SH-SY5Y (cell line): ENCODE measurements at regions not wholly inside any gene's neighbourhood (a gene's known extent, or its start where the extent isn't known, plus 50 kb on each side); places are given as distances from the start of the nearest gene placed in this dataset.

Experiments
- GATA2 ChIP-seq: IDR thresholded peaks from 2 replicates; pipeline ENCODE4 v1.6.1; 2011; ENCODE audit warnings: mild to moderate bottlenecking, low read depth, low read length
- GATA3 ChIP-seq: IDR thresholded peaks from 2 replicates; pipeline ENCODE4 v1.6.1; 2011; ENCODE audit warnings: low read depth, mild to moderate bottlenecking, low read length, moderate library complexity

DNA sequence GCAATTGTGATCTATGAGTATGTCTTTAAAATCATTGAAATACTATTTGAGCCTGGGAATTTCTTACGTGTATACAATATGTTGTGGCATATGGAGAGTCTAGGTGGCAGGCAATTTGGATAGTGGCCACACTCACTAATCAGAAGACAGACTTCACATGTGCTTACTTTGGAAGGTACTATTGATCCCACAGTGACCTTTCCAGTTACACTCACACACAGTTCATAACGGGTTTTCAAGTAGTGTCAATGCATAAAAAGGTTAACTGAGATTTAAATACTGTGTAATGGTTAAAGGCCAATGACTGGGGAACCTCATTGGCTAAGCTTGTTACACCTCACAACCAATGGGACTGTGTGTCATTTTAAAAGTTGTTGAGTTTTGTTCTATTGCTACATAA lies 783.2 kb downstream of the RPA4 start:
- TF ChIP-seq GATA2 (no peak), GATA3 (no peak)

DNA sequence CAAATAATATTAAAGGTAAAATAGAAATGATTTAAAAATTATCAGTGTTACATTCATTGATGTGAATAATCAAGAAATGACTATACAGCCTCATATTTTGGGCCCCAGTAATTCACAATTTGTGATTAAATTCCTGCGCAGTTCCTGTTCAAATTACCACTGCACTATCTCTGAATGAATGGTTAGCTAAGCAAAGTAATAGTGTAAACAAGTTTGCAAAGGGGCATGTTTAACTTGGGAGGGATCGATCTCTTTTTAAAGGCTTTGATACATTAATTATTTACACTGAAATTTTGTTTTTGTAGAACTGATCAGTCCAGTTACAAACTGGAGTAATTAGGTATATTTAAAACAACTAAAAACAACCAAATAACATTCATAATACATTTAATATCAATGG lies 784.4 kb downstream of the RPA4 start:
- TF ChIP-seq GATA3 (no peak), GATA2 (no peak)

DNA sequence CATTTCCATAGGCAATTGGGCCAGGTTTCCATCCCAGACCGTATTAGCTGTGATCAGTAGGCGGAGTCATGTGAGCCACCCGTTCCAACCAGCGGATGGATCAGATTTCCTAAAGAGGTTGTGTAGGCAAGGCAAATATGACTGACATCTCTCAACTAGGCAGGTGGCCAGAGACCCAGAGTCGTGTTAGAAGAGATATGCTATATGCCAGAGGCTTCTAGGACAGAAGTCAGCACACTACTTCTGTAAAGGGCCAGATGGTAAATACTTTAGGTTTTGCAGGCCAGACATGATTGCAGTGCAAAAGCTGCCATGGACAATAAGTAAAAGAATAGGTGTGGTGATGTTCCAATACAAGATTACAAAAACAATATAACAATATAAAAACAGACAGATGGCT lies 788.4 kb downstream of the RPA4 start:
- TF ChIP-seq GATA2 (no peak), GATA3 (no peak)

DNA sequence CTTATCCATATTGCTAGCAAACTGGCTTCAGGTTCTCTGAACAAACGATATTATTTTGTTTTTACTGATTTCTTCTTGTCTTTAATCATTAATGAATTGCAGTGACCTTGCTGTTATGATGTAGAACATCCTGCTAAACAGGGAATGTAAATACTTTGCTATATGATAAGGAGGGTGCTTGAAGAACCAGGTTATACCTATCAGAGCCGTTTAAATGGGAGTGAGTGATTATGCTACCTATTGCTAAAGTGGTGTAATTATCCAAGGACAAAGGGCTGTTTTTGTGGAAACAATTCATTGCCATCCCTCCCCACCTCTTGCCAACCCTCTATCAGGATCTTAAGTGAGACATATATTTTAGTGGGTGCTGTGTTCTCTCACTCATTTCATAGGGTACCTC lies 788.9 kb downstream of the RPA4 start:
- TF ChIP-seq GATA2 (no peak), GATA3 (no peak)

DNA sequence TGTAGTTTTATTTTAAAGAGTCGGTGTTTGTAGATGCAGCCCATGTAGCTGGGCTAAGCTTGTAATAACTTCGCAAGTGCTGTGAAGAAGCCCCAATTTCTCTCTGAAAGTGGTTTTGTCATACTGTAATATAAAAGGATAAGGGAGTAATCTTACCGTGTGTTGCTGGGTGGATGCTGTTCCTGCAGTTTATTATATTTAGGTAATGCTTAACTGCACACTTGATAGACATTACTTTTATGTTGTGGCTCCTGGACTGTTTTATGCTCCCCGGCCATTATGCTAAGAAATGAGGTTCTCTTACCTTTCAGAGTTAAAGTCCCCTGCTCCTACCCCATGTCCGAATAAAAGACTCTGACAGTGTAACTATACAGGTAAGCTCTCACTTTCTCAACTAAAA lies 789.4 kb downstream of the RPA4 start:
- TF ChIP-seq GATA3 (no peak), GATA2 (no peak)

DNA sequence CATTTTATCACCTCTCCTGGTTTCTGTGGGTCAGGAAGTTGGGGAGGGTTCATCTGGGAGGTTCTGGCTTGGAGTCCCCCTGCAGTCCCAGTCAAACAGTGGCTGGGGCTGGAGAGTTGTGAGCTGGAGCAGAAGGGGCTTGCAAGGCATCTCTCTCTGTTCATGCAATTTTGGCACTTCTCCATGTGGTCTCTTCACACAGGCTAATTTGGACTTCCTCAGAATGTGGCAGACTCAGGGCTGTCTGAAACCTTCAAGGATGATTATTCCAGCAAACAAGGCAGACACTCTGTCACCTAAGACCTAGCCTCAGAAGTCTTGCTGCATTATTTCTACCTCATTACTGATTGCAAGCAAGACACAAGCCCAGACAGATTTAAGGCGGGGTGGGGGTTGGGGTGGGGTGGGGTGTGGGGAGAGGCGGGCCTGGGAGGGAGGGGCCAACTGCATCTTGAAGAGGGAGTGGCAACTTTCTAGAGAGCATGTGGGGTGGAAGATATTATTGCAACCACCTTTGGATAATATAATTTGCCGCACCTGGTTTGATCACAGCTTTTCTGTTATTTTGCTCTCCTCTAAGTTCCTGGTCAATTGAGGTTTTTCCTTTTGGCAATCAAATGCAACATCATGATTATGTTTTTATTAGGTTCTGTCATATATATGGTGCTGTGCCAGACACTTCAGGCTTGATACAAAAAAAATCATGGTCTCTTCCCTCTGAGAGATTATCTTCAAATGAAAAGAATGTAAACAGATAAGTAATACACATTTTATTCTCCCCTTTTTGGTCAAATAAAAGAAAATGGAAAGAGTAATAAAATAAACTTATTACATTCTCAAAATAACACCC lies 799.5 kb downstream of the RPA4 start:
- no peak for TF ChIP-seq GATA3
- no peak for TF ChIP-seq GATA2

DNA sequence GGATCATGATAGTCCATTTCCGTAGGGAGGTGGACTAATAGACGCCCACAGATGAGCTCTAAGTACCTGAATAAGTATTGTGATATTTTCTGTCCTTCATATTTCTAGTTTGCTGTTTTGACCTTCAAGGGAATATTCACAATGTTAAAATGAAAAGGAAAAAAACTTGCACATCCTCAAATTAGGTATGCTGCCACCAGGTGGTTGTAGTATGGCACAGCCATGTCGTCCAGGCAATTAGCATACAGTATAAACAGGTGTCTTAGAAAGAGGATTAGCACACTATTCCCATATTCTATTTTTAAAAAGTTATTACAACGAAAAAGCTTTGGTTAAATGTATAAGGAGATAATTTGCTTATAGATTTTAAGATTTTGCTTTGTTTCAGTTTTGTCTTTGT lies 802.0 kb downstream of the RPA4 start:
- TF ChIP-seq GATA2 (no peak), GATA3 (no peak)

DNA sequence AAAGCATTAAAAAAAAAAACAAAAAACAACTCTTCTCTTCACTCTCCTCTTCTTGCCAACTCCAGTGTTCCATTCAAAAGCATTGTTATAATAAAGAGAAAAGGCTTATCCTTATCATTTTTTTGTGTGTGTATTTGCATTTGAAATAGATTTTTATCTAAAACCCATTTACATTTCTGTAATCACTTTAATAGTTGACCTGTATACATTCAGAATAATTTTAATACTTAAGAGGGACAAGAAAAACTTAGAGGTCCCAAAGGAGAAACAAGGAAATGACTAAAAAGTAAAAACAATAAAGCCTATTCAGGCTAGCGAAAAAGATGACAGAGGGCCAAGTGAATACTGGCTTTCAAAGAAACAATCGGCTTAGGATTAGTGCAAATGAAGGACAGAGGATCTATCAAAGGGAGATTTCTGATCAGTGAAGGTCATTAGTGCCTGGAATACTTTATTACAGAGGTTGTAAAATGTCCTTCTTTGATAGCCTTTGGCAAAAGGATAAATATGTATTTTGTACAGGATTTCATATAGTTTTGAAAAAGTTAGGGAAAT lies 808.3 kb downstream of the RPA4 start:
- TF ChIP-seq GATA3: no peak
- TF ChIP-seq GATA2: no peak

DNA sequence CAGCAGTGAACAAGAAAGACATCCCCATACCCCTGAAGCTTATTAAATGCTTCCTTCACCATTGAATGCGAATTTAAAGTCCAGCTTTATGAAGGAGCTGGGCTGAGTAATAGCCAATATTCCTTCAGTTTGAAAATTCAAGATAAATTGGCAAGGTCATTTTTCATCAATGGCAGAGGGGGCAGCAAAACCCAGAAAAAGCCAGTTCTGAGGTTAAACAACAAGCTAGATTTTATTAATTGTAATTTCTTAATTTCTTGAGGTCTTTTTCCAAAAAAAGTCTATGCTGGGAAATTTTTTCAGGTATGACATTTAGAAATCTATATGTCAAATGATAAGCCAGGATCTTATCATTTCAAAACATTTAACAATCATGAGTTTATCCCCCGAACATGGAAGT lies 808.9 kb downstream of the RPA4 start:
- TF ChIP-seq GATA3 (no peak), GATA2 (no peak)

DNA sequence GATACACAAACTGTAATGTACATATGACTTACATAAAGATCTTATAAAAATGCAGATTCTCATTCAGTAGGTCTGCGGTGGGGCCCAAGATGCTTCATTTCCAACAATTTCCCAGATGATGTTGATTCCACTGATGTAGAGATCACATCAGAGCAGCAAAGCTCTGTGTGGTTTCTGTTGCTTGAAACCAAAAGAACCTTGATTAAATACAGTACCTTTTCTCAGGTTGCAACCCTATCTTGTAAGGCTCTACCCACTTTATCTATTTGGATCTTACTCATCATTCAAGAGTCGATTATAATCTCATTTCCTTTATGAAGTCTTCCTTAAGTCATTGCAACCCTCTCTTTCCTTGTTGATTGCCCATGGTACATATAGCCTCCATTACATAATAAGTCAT lies 816.8 kb downstream of the RPA4 start:
- no peak for TF ChIP-seq GATA3
- no peak for TF ChIP-seq GATA2

DNA sequence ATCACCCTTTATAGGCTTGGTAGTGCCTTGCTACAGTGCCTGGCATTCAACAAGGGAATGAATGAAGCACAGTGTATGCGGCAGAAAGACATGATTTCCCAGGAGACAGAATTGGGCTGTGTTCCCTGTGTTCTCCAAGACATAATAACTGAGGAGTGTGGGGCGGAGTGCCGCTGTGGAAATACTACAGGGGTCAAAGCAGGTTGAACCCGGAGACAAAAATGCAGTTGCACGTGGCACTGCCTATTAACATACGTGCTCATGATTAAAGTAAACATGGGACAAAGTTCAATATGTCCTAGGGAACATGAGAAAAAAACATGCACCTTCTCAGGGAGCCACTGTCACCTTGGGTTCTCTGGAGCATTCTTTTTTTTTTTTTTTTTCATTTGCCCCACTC lies 820.8 kb downstream of the RPA4 start:
- no peak for TF ChIP-seq GATA3
- no peak for TF ChIP-seq GATA2

DNA sequence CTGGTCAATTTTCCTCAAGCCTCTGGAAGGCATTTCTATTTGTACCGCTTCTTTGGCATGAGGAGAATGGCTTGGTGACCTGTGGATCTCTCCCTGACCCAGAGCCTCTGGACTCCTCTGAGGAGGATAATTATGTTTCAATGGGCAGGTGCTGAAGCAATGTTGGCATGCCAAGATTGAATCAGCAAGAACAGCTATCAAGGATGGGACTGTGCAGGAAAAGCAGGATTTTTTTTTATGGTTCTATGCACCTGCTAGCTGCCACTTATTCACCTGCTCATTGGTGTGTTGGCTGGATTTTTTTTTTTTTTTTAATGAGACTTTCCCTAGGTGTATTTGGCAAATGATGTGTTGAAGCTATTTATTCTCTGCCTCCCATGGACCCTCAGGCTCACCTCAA lies 821.2 kb downstream of the RPA4 start:
- TF ChIP-seq GATA2 (no peak), GATA3 (no peak)

DNA sequence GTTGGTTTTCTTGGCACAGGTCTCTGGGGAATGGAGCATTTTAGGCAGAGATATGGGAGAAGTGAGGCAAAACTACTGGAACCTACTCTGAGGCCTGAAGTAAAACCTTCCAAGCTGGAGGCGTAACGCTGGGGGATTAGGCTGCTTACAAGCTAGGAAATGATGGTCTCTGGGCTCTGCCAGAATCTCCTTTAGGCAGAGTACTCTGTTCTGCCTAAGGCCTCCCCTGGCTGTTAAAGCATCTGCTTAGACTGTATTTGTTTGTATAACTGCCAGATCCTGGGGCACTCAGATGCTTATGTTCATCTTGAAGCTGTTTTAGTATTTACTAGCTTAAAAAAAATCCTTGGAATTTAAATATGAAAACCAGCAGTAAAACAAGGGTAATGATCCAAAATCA lies 822.2 kb downstream of the RPA4 start:
- TF ChIP-seq GATA2: no peak
- no peak for TF ChIP-seq GATA3

DNA sequence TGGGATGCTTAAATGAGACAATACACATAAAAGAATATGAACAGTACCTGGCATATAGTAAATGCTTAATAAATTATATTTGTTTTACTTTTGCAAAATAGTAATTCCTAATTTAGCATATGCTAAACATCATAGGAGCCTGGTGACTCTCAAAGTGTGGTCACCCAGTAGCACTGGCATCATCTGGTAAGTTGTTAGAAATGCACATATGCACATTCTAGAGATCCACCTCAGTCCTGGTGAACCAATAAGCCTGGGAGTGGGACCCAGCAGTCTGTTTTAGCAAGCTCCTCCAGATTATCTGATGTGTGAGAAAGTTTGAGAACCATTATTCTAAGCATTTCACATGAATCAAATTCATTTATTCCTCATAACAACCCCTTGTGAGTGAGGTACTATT lies 830.4 kb downstream of the RPA4 start:
- TF ChIP-seq GATA3 (no peak), GATA2 (no peak)

DNA sequence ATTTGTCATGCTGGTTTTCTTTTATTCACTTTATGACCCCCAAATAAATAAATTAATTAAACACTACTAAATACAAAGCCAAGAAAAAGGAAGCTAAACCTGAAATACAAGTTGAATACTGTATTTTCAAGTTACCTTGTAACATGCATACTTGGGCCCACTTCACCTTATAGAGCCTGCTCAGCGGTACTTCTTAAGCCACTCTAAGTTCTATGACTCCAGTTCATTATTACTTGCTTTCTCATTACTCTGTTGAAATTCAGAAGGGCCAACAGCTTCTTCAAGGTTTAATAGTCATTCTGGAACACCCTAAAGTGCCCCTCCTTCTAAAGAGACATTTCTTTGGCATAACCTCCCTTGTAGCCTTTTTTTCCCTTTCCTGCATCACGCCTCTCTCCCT lies 844.5 kb downstream of the RPA4 start:
- no peak for TF ChIP-seq GATA3
- no peak for TF ChIP-seq GATA2
